IMR-90 (cell line): ENCODE measurements at regions not wholly inside any gene's neighbourhood (a gene's known extent, or its start where the extent isn't known, plus 50 kb on each side); places are given as distances from the start of the nearest gene placed in this dataset.
"Not testable (repeated sequence)": the region's sequence is repeated elsewhere in the genome, so short reads cannot be mapped to it uniquely, and the experiment has no call there.

Experiments used
- ATAC-seq: fragments of 200-7000 bp; cut with Tn5 transposase; 2 replicates; pipeline ENCODE4 v1.9.1; 2020; ENCODE audit warnings: low read depth, mild to moderate bottlenecking, moderate library complexity
- BruUV-seq: library from RNA; stranded (reverse); fragments of 400-500 nt; replicated peaks from 2 replicates; lab custom pipeline; 2021; lab: Mats Ljungman, UMichigan
- CTCF ChIA-PET: fragments of 300-600 bp; formaldehyde crosslinking; extraction: SDS; loops from one replicate; lab custom pipeline; 2021; ENCODE audit warnings: antibody characterized with exemption; lab: Yijun Ruan, JAX
- POLR2A ChIA-PET: fragments of 300-600 bp; sonication (Branson Sonifier 250); formaldehyde crosslinking; loops from one replicate; lab custom pipeline; 2022; ENCODE audit warnings: antibody characterized with exemption; ENCODE audit not compliant: unreplicated experiment; lab: Charles Lee
- DNase-seq: peaks from one replicate; pipeline ENCODE4 v3.0.0; 2013
- H2AFZ ChIP-seq: replicated peaks from 2 replicates; pipeline ENCODE3; 2013; ENCODE audit warnings: low read length, mild to moderate bottlenecking; ENCODE audit not compliant: poor library complexity
- H2AK5ac ChIP-seq: 2 replicates; pipeline ENCODE4 v1.6.1; 2013; ENCODE audit warnings: low read depth, low read length, inconsistent platforms
- H2AK9ac ChIP-seq: replicated peaks from 2 replicates; pipeline ENCODE3; 2013; ENCODE audit warnings: mild to moderate bottlenecking, low read depth, low read length, moderate library complexity; ENCODE audit not compliant: poor library complexity
- H2BK120ac ChIP-seq: 2 replicates; pipeline ENCODE4 v1.6.1; 2013; ENCODE audit warnings: low read depth, low read length, inconsistent platforms
- H2BK15ac ChIP-seq: 3 replicates; pipeline ENCODE4 v1.6.1; 2013; ENCODE audit warnings: low read depth, low read length, inconsistent platforms
- H2BK20ac ChIP-seq: 2 replicates; pipeline ENCODE4 v1.6.1; 2013; ENCODE audit warnings: low read depth, mild to moderate bottlenecking, inconsistent platforms, low read length, moderate library complexity
- H2BK5ac ChIP-seq: 2 replicates; pipeline ENCODE4 v1.6.1; 2013; ENCODE audit warnings: mild to moderate bottlenecking, low read depth, low read length, inconsistent platforms; ENCODE audit not compliant: poor library complexity, severe bottlenecking
- H3K14ac ChIP-seq: replicated peaks from 2 replicates; pipeline ENCODE4 v1.6.1; 2013; ENCODE audit warnings: low read depth, low read length, inconsistent platforms
- H3K18ac ChIP-seq: 2 replicates; pipeline ENCODE4 v1.6.1; 2013; ENCODE audit warnings: low read depth, low read length, control low read depth
- H3K23ac ChIP-seq: 2 replicates; pipeline ENCODE4 v1.6.1; 2013; ENCODE audit warnings: low read depth, low read length, inconsistent platforms
- H3K27ac ChIP-seq: 2 replicates; pipeline ENCODE4 v1.5.1; 2013; ENCODE audit warnings: mild to moderate bottlenecking, control low read depth, low read length; ENCODE audit not compliant: insufficient read depth
- H3K27me3 ChIP-seq: 2 replicates; pipeline ENCODE4 v1.6.1; 2013; ENCODE audit warnings: low read length; ENCODE audit not compliant: control insufficient read depth, insufficient read depth
- H3K36me3 ChIP-seq: 2 replicates; pipeline ENCODE4 v1.6.1; 2013; ENCODE audit warnings: low read length, mixed read lengths; ENCODE audit not compliant: control insufficient read depth, insufficient read depth
- H3K4ac ChIP-seq: 2 replicates; pipeline ENCODE4 v1.6.1; 2013; ENCODE audit warnings: low read depth, low read length, inconsistent platforms
- H3K4me1 ChIP-seq: 2 replicates; pipeline ENCODE4 v1.6.1; 2013; ENCODE audit warnings: low read length, mixed read lengths; ENCODE audit not compliant: control insufficient read depth, insufficient read depth
- H3K4me2 ChIP-seq: 2 replicates; pipeline ENCODE4 v1.6.1; 2013; ENCODE audit warnings: low read depth, mild to moderate bottlenecking, control low read depth, low read length, moderate library complexity
- H3K4me3 ChIP-seq: 2 replicates; pipeline ENCODE4 v1.5.1; 2013; ENCODE audit warnings: low read depth, mild to moderate bottlenecking, control low read depth, low read length, moderate library complexity; ENCODE audit not compliant: insufficient read depth
- H3K56ac ChIP-seq: 2 replicates; pipeline ENCODE4 v1.6.1; 2013; ENCODE audit warnings: low read length, inconsistent platforms; ENCODE audit not compliant: insufficient read depth; ENCODE audit errors: extremely low read depth
- H3K79me1 ChIP-seq, 2 experiments: 2 replicates each; pipeline ENCODE4 v1.6.1; 2013; ENCODE audit warnings: low read length in 2 of 2, inconsistent platforms in 1 of 2, low read depth in 1 of 2
- H3K9ac ChIP-seq: 2 replicates; pipeline ENCODE4 v1.6.1; 2013; ENCODE audit warnings: low read depth, low read length, control low read depth
- H3K9me1 ChIP-seq: 2 replicates; pipeline ENCODE4 v1.6.1; 2013; ENCODE audit warnings: low read length, inconsistent platforms; ENCODE audit not compliant: insufficient read depth
- H3K9me3 ChIP-seq: 2 replicates; pipeline ENCODE4 v1.6.1; 2013; ENCODE audit warnings: low read length; ENCODE audit not compliant: control insufficient read depth, insufficient read depth
- H4K20me1 ChIP-seq: 2 replicates; pipeline ENCODE4 v1.6.1; 2013; ENCODE audit warnings: low read length, inconsistent platforms; ENCODE audit not compliant: insufficient read depth
- H4K5ac ChIP-seq: 2 replicates; pipeline ENCODE4 v1.6.1; 2013; ENCODE audit warnings: mild to moderate bottlenecking, low read depth, low read length, control low read depth
- H4K8ac ChIP-seq, 2 experiments: 2 replicates each; pipeline ENCODE4 v1.6.1; 2013; ENCODE audit warnings: low read depth in 2 of 2, low read length in 2 of 2, control low read depth in 1 of 2, inconsistent platforms in 1 of 2
- H4K91ac ChIP-seq: 2 replicates; pipeline ENCODE4 v1.6.1; 2013; ENCODE audit warnings: low read depth, low read length, inconsistent platforms; ENCODE audit not compliant: insufficient read depth
- WGBS, 2 experiments: methylation state at CpG; one replicate each; pipeline versions ENCODE4 v1.1.5 to v1.1.7; 2013; ENCODE audit warnings: missing lambda C conversion rate in 2 of 2; ENCODE audit not compliant: insufficient read length in 1 of 2; ENCODE audit errors: extremely low coverage in 2 of 2; 5-methylcytosine and 5-hydroxymethylcytosine counted together
- dilution Hi-C: fragments of 300-500 bp; cut with HindIII; formaldehyde crosslinking; loops from one replicate; pipeline ENCODE4 v1.14.3; 2018; ENCODE audit warnings: low sequenced_read_pairs; ENCODE audit not compliant: unreplicated experiment
- in situ Hi-C: fragments of 300-500 bp; cut with MboI; formaldehyde crosslinking; loops from 3 replicates; pipeline ENCODE4 v1.14.3; 2019; ENCODE audit warnings: low sequenced_read_pairs, inconsistent platforms, mixed read lengths
- intact Hi-C: fragments of 100-400 bp; cut with micrococcal nuclease; formaldehyde crosslinking; loops from 2 replicates; pipeline ENCODE4 v1.10.0; 2022

GRCh38 chr18:977732-978131 lies 73.1 kb downstream of the ADCYAP1 start:
- H3K18ac ChIP-seq, H4K8ac ChIP-seq, H3K14ac ChIP-seq, POLR2A ChIA-PET, H3K23ac ChIP-seq, H4K5ac ChIP-seq, H3K4ac ChIP-seq, CTCF ChIA-PET, dilution Hi-C loops, H3K4me1 ChIP-seq, H3K27ac ChIP-seq, H3K27me3 ChIP-seq, H3K9me3 ChIP-seq, H2BK20ac ChIP-seq, H2AFZ ChIP-seq, intact Hi-C loops, DNase-seq, H3K4me3 ChIP-seq, H2AK5ac ChIP-seq, H3K36me3 ChIP-seq, H4K91ac ChIP-seq, H3K4me2 ChIP-seq, H2BK15ac ChIP-seq, H3K79me1 ChIP-seq, H2AK9ac ChIP-seq, H3K56ac ChIP-seq, in situ Hi-C loops, ATAC-seq, H3K9me1 ChIP-seq, H3K9ac ChIP-seq, BruUV-seq, H2BK5ac ChIP-seq, H2BK120ac ChIP-seq, H4K20me1 ChIP-seq: not testable (repeated sequence)
- WGBS, 2 experiments = no CpG with 5 or more reads among the region's 3 CpGs
